A549 (cell line): ENCODE measurements at regions not wholly inside any gene's neighbourhood (a gene's known extent, or its start where the extent isn't known, plus 50 kb on each side); places are given as distances from the start of the nearest gene placed in this dataset.

Experiments
- BHLHE40 ChIP-seq: IDR thresholded peaks from 2 replicates; pipeline ENCODE4 v1.6.1; 2012; ENCODE audit warnings: low read depth, low read length, inconsistent platforms
- CTCF ChIP-seq: fragments of >200 bp; sonication (Bioruptor Twin); formaldehyde crosslinking; IDR thresholded peaks from 3 replicates; pipeline ENCODE4 v1.5.1; 2016
- PBX3 ChIP-seq: IDR thresholded peaks from 2 replicates; pipeline ENCODE4 v1.6.1; 2012
- POLR2A ChIP-seq: IDR thresholded peaks from 2 replicates; pipeline ENCODE4 v1.6.1; 2012; ENCODE audit warnings: mild to moderate bottlenecking, low read length
- TF ChIP-seq, protein P1 (sequence below): fragments of 250-450 bp; sonication (Bioruptor Pico); IDR thresholded peaks from 2 replicates; pipeline ENCODE4 v1.5.0; 2021; ENCODE audit warnings: mild to moderate bottlenecking, moderate library complexity, borderline replicate concordance

- TF ChIP-seq PBX3 (no peak), POLR2A (no peak), BHLHE40 (no peak), CTCF (no peak)
- TF ChIP-seq, protein P1, sequence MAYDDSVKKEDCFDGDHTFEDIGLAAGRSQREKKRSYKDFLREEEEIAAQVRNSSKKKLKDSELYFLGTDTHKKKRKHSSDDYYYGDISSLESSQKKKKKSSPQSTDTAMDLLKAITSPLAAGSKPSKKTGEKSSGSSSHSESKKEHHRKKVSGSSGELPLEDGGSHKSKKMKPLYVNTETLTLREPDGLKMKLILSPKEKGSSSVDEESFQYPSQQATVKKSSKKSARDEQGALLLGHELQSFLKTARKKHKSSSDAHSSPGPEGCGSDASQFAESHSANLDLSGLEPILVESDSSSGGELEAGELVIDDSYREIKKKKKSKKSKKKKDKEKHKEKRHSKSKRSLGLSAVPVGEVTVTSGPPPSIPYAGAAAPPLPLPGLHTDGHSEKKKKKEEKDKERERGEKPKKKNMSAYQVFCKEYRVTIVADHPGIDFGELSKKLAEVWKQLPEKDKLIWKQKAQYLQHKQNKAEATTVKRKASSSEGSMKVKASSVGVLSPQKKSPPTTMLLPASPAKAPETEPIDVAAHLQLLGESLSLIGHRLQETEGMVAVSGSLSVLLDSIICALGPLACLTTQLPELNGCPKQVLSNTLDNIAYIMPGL (CRISPR knock-in tag), result no peak
Observed at GRCh38 chr2:230657906-230658305, 54.7 kb upstream of the CAB39 start.
